H1 (cell line): ENCODE measurements at regions not wholly inside any gene's neighbourhood (a gene's known extent, or its start where the extent isn't known, plus 50 kb on each side); places are given as distances from the start of the nearest gene placed in this dataset.

Source experiments
- CTCF ChIA-PET: fragments of 300-600 bp; sonication (Branson Sonifier 250); formaldehyde crosslinking; loops from one replicate; lab custom pipeline; 2021; ENCODE audit not compliant: partially characterized antibody; lab: Charles Lee
- POLR2A ChIA-PET: fragments of 300-600 bp; sonication (Branson Sonifier 250); formaldehyde crosslinking; loops from one replicate; lab custom pipeline; 2021; ENCODE audit warnings: inconsistent platforms; ENCODE audit not compliant: partially characterized antibody; lab: Charles Lee
- DNase-seq, 2 experiments: peaks; one replicate each; pipeline versions ENCODE4 v3.0.0 to v3.0.0-alpha.2; 2010 to 2022; ENCODE audit warnings: low spot score in 2 of 2, low read depth in 1 of 2, mixed read lengths in 1 of 2
- FAIRE-seq: peaks from 2 replicates; lab custom pipeline; 2011; peaks lifted over from hg19 to GRCh38; lab: Jason Lieb, UNC
- H2AFZ ChIP-seq: 2 replicates; pipeline ENCODE4 v1.8.1; 2012; ENCODE audit warnings: low read length, inconsistent platforms
- H2AK5ac ChIP-seq: 2 replicates; pipeline ENCODE4 v1.6.1; 2013; ENCODE audit warnings: low read depth, low read length
- H2BK120ac ChIP-seq: replicated peaks from 2 replicates; pipeline ENCODE3; 2013; ENCODE audit warnings: low read depth, low read length, inconsistent platforms
- H2BK12ac ChIP-seq: 2 replicates; pipeline ENCODE4 v1.6.1; 2013; ENCODE audit warnings: low read depth, low read length
- H2BK15ac ChIP-seq: 2 replicates; pipeline ENCODE4 v1.6.1; 2013; ENCODE audit warnings: low read length
- H2BK20ac ChIP-seq: 2 replicates; pipeline ENCODE4 v1.6.1; 2013; ENCODE audit warnings: low read length
- H2BK5ac ChIP-seq: 2 replicates; pipeline ENCODE4 v1.6.1; 2013; ENCODE audit warnings: low read depth, low read length
- H3K14ac ChIP-seq: 2 replicates; pipeline ENCODE4 v1.6.1; 2013; ENCODE audit warnings: inconsistent platforms; ENCODE audit not compliant: insufficient read length
- H3K18ac ChIP-seq: 2 replicates; pipeline ENCODE4 v1.6.1; 2013; ENCODE audit warnings: low read length; ENCODE audit errors: extremely low read depth
- H3K23ac ChIP-seq: 2 replicates; pipeline ENCODE4 v1.6.1; 2013; ENCODE audit warnings: inconsistent platforms; ENCODE audit not compliant: insufficient read length
- H3K23me2 ChIP-seq: 2 replicates; pipeline ENCODE4 v1.6.1; 2013; ENCODE audit warnings: low read depth, low read length
- H3K27ac ChIP-seq: 2 replicates; pipeline ENCODE4 v1.6.1; 2011; ENCODE audit warnings: low read depth, low read length, inconsistent platforms
- H3K27me3 ChIP-seq, 4 experiments: replicated peaks in 1 of 4; 1 replicate in 1 of 4; 2 replicates in 3 of 4; pipeline versions ENCODE4 v1.6.1 to v1.8.1; 2011 to 2013; ENCODE audit warnings: low read length in 3 of 4, mild to moderate bottlenecking in 3 of 4, inconsistent platforms in 2 of 4, mixed read lengths in 2 of 4, moderate library complexity in 1 of 4; ENCODE audit not compliant: control insufficient read depth in 3 of 4, insufficient read depth in 3 of 4; ENCODE audit errors: extremely low read depth in 1 of 4
- H3K36me3 ChIP-seq, 4 experiments: 2 replicates each; pipeline versions ENCODE4 v1.6.1 to v1.8.1; 2011 to 2013; ENCODE audit warnings: mild to moderate bottlenecking in 4 of 4, low read length in 3 of 4, moderate library complexity in 2 of 4, control low read depth in 1 of 4, inconsistent platforms in 1 of 4; ENCODE audit not compliant: insufficient read depth in 4 of 4, control insufficient read depth in 2 of 4
- H3K4ac ChIP-seq: replicated peaks from 2 replicates; pipeline ENCODE3; 2013; ENCODE audit warnings: low read length, low read depth, mixed read lengths, inconsistent platforms; ENCODE audit not compliant: insufficient read length
- H3K4me1 ChIP-seq, 4 experiments: replicated peaks in 1 of 4; 1 replicate in 1 of 4; 2 replicates in 3 of 4; pipeline versions ENCODE4 v1.6.1 to v1.8.1; 2011 to 2013; ENCODE audit warnings: low read length in 3 of 4, inconsistent platforms in 2 of 4, mixed read lengths in 1 of 4; ENCODE audit not compliant: insufficient read depth in 4 of 4, control insufficient read depth in 3 of 4
- H3K4me2 ChIP-seq, 2 experiments: 2 replicates each; pipeline versions ENCODE4 v1.6.1 to v1.8.1; 2011 to 2013; ENCODE audit warnings: low read depth in 2 of 2, low read length in 2 of 2, control low read depth in 1 of 2, inconsistent platforms in 1 of 2, mild to moderate bottlenecking in 1 of 2; ENCODE audit not compliant: insufficient read depth in 1 of 2
- H3K4me3 ChIP-seq, 4 experiments: fragments of 200-600, 300-600 bp in 1 of 4; sonication (generic), shearing (Covaris generic), sonication (Bioruptor Twin) in 1 of 4; 2 replicates each; pipeline versions ENCODE4 v1.5.1 to v1.8.1; 2011 to 2016; ENCODE audit warnings: low read length in 4 of 4, low read depth in 3 of 4, control low read depth in 2 of 4, inconsistent platforms in 2 of 4, mild to moderate bottlenecking in 2 of 4, mixed read lengths in 1 of 4, moderate library complexity in 1 of 4; ENCODE audit not compliant: insufficient read depth in 2 of 4; ENCODE audit errors: extremely low read depth in 1 of 4
- H3K56ac ChIP-seq: replicated peaks from 2 replicates; pipeline ENCODE3; 2013; ENCODE audit warnings: low read depth, mild to moderate bottlenecking, mixed read lengths, low read length, inconsistent platforms; ENCODE audit not compliant: insufficient read length
- H3K79me1 ChIP-seq: 2 replicates; pipeline ENCODE4 v1.6.1; 2013; ENCODE audit warnings: low read depth, low read length, control low read depth
- H3K79me2 ChIP-seq, 2 experiments: 2 replicates each; pipeline versions ENCODE4 v1.6.1 to v1.8.1; 2012 to 2013; ENCODE audit warnings: low read length in 2 of 2, mild to moderate bottlenecking in 2 of 2, inconsistent platforms in 1 of 2; ENCODE audit not compliant: insufficient read depth in 2 of 2, control insufficient read depth in 1 of 2
- H3K9ac ChIP-seq, 4 experiments: replicated peaks in 1 of 4; 1 replicate in 1 of 4; 2 replicates in 3 of 4; pipeline versions ENCODE4 v1.6.1 to v1.8.1; 2011 to 2013; ENCODE audit warnings: low read depth in 3 of 4, low read length in 3 of 4, control low read depth in 2 of 4, mild to moderate bottlenecking in 2 of 4, moderate library complexity in 2 of 4, inconsistent platforms in 1 of 4; ENCODE audit errors: extremely low read depth in 1 of 4
- H3K9me3 ChIP-seq, 2 experiments: 2 replicates each; pipeline versions ENCODE4 v1.6.1 to v1.8.1; 2012 to 2013; ENCODE audit warnings: mild to moderate bottlenecking in 2 of 2, moderate library complexity in 2 of 2, control low read depth in 1 of 2, inconsistent platforms in 1 of 2, low read depth in 1 of 2, low read length in 1 of 2, mixed read lengths in 1 of 2; ENCODE audit not compliant: insufficient read depth in 2 of 2
- H4K20me1 ChIP-seq, 2 experiments: replicated peaks in 1 of 2; 2 replicates each; pipeline versions ENCODE3 to v1.8.1; 2011 to 2013; ENCODE audit warnings: inconsistent platforms in 2 of 2, low read length in 2 of 2, mild to moderate bottlenecking in 1 of 2; ENCODE audit not compliant: insufficient read depth in 2 of 2, control insufficient read depth in 1 of 2
- H4K5ac ChIP-seq: 2 replicates; pipeline ENCODE4 v1.6.1; 2013; ENCODE audit warnings: low read length, low read depth, mixed read lengths, inconsistent platforms; ENCODE audit not compliant: insufficient read length
- H4K8ac ChIP-seq: 2 replicates; pipeline ENCODE4 v1.8.0; 2013; ENCODE audit warnings: mild to moderate bottlenecking, moderate library complexity, low read length, inconsistent platforms; ENCODE audit not compliant: insufficient read depth; ENCODE audit errors: extremely low read depth
- H4K91ac ChIP-seq: replicated peaks from 2 replicates; pipeline ENCODE3; 2013; ENCODE audit warnings: low read length, mixed read lengths, inconsistent platforms; ENCODE audit not compliant: insufficient read length
- ASH2L ChIP-seq: fragments of 200-600, 300-600 bp; sonication (generic); IDR thresholded peaks from one replicate; pipeline ENCODE4 v1.7.1; 2017; ENCODE audit warnings: low read length
- CTBP2 ChIP-seq: IDR thresholded peaks from 2 replicates; pipeline ENCODE4 v1.7.0; 2011; ENCODE audit warnings: borderline replicate concordance, mild to moderate bottlenecking, moderate library complexity, mixed read lengths, low read length; ENCODE audit not compliant: insufficient read depth, insufficient read length
- EZH2 ChIP-seq: fragments of 200-600 bp; sonication (generic); IDR thresholded peaks from 2 replicates; pipeline ENCODE4 v1.7.1; 2012; ENCODE audit warnings: low read depth, mild to moderate bottlenecking, moderate library complexity, low read length, inconsistent platforms; ENCODE audit not compliant: severe bottlenecking
- RNF2 ChIP-seq: fragments of 200-900, 300-1000 bp; sonication (generic); IDR thresholded peaks from 2 replicates; pipeline ENCODE4 v1.7.1; 2016; ENCODE audit warnings: borderline replicate concordance, low read depth, mild to moderate bottlenecking, antibody characterized with exemption, low read length; ENCODE audit not compliant: poor library complexity, severe bottlenecking; ENCODE audit errors: missing control alignments
- SIRT6 ChIP-seq: IDR thresholded peaks from one replicate; pipeline ENCODE4 v1.7.1; 2012; ENCODE audit warnings: low read length, inconsistent platforms
- WGBS, 2 experiments: shearing (Covaris generic) in 1 of 2; methylation state at CpG; one replicate each; pipeline versions ENCODE4 v1.1.6 to v1.1.7; 2013 to 2015; ENCODE audit warnings: low lambda C conversion rate in 2 of 2, mixed read lengths in 2 of 2, inconsistent platforms in 1 of 2, low coverage in 1 of 2, missing lambda C conversion rate in 1 of 2; ENCODE audit not compliant: insufficient replicate concordance in 2 of 2, insufficient coverage in 1 of 2, insufficient read length in 1 of 2; ENCODE audit errors: extremely low coverage in 1 of 2, missing lambda C conversion rate in 1 of 2; 5-methylcytosine and 5-hydroxymethylcytosine counted together
- TF ChIP-seq, protein P1 (sequence below): IDR thresholded peaks from 2 replicates; pipeline ENCODE4 v1.6.1; 2012; ENCODE audit warnings: low read length, inconsistent platforms

DNA sequence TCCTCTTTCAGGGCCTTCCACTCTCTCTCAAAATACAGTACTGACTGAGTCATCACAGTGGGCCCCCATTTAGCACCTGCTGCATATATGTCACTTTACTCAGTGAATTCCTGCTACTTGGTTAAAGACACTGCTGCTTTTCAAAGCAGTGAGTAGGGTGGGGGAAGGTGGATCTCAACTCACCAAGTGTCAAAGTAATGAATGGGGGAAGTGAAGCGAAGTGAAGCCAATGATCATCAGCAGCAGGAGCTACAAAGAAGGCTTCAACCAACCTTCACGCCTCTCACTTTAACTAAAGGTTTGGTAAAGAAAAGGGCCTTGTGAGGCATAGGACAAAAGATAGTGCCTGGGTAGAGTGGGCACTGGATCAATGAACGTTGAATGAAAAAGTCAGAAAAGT is 424.1 kb downstream of the SMARCA1 start:
- Histone ChIP-seq H3K23ac (no peak overlapping the region), H3K18ac (no peak overlapping the region), H4K91ac (no peak overlapping the region), H3K79me1 (no peaks in the 10 kb centered on the region), H2AK5ac (no peak overlapping the region), H2AFZ (no peak overlapping the region), H3K36me3 (no peaks in the 10 kb centered on the region), H2BK15ac (no peak overlapping the region), H3K4ac (no peak overlapping the region), H2BK5ac (no peak overlapping the region), H3K4me1 (peaks cover 0 to 4% (median 0%) of the 10 kb centered on the region in 4 experiments; a peak in 1 of 7 replicates), H3K23me2 (no peaks in the 10 kb centered on the region), H3K9me3 (no peaks in the 10 kb centered on the region), H2BK20ac (no peak overlapping the region), H3K9ac (no peak overlapping the region), H4K8ac (no peak overlapping the region), H2BK12ac (no peak overlapping the region), H3K79me2 (peaks cover 0 to 2% of the 10 kb centered on the region in 2 experiments; a peak in 1 of 4 replicates), H4K5ac (no peak overlapping the region), H3K27ac (no peak overlapping the region), H2BK120ac (no peak overlapping the region), H3K4me2 (no peak overlapping the region), H3K56ac (no peak overlapping the region), H3K4me3 (no peak overlapping the region), H3K27me3 (no peaks in the 10 kb centered on the region), H3K14ac (no peak overlapping the region), H4K20me1 (no peaks in the 10 kb centered on the region)
- ChIA-PET POLR2A (interaction anchor here (1.2 kb wide), 1 partner anchor 22 kb away, joined by 3 read pairs; no protein-coding TSS in a partner anchor), CTCF (no interaction called here)
- WGBS, 2 experiments, result 97% methylated on average over 3 of the region's 3 CpGs; no CpG with 5 or more reads in 1 of the 2 experiments
- TF ChIP-seq CTBP2 (no peak), ASH2L (no peak), EZH2 (no peak), RNF2 (no peak), SIRT6 (no peak)
- TF ChIP-seq, protein P1, sequence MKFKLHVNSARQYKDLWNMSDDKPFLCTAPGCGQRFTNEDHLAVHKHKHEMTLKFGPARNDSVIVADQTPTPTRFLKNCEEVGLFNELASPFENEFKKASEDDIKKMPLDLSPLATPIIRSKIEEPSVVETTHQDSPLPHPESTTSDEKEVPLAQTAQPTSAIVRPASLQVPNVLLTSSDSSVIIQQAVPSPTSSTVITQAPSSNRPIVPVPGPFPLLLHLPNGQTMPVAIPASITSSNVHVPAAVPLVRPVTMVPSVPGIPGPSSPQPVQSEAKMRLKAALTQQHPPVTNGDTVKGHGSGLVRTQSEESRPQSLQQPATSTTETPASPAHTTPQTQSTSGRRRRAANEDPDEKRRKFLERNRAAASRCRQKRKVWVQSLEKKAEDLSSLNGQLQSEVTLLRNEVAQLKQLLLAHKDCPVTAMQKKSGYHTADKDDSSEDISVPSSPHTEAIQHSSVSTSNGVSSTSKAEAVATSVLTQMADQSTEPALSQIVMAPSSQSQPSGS, result no peak
- DNase-seq (no peak), FAIRE-seq (peak; percentile 32)
